ENCODE measurements at regions not wholly inside any gene's neighbourhood (a gene's known extent, or its start where the extent isn't known, plus 50 kb on each side); places are given as distances from the start of the nearest gene placed in this dataset.
A peak's percentile ranks its signal among the peaks of the same experiment; 100 is the strongest.
"Not testable (repeated sequence)": the region's sequence is repeated elsewhere in the genome, so short reads cannot be mapped to it uniquely, and the experiment has no call there.

DNA sequence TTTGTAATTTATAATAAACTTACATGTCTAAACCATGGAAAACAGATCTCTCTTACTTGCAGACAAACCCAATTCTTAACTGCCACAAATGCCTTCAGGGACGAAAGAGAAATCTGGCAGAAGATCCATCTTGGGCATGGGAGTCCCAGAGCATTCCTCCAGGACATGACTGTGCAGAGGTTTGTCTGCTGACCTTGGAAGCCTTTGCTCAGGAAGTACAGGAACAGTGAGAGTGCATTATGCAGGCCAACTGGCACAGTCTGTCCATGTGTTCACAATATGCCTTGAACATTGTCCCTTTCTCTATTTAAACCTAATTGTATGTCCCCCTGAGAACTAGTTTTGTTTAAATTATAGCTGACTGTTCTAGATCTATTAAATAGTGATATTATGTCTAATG, 467.1 kb downstream of the ATP23 start:
- DNase-seq: no peak

DNA sequence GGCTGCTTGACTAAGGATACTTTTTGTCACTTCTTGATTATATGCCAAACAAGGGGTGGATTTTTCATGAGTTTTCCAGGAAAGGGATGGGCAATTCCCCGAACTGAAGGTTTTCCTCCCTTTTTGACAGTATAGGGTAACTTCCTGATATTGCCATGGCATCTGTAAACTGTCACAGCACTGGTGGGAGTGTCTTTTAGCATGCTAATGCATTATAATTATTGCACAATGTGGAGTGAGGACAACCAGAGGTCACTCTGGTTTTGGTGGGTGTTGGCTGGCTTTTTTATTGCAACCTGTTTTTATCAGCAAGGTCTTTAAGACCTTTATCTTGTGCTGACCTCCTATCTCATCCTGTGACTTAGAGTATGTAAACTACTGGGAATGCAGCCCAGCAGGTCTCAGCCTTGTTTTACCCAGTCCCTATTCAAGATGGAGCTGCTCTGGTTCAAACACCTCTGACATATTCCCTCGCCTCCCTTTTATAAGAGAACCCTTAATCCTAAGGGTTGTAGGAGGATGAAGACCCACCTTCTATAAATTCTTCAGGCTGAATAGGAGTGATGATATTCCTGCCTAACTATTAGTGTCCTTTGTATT, 471.2 kb downstream of the ATP23 start:
- Mint-ChIP-seq H3K27me3 (peaks cover 4% of the 10 kb centered on the region), H3K27ac (no peak overlapping the region), H3K36me3 (ENCODE audit: low read depth) (no peaks in the 10 kb centered on the region), H3K4me1 (no peaks in the 10 kb centered on the region), H3K4me3 (no peak overlapping the region), H3K9me3 (no peaks in the 10 kb centered on the region)
- no peak for DNase-seq
- ATAC-seq: no peak

More for the DNA sequence above, 467.1 kb downstream of the ATP23 start:
- Mint-ChIP-seq H3K9me3 (peaks cover 4% of the 10 kb centered on the region), H3K4me3 (no peak overlapping the region), H3K27me3 (peaks cover 5% of the 10 kb centered on the region), H3K4me1 (no peaks in the 10 kb centered on the region), H3K27ac (no peak overlapping the region), H3K36me3 (ENCODE audit: low read depth) (no peaks in the 10 kb centered on the region)
- no peak for ATAC-seq

DNA sequence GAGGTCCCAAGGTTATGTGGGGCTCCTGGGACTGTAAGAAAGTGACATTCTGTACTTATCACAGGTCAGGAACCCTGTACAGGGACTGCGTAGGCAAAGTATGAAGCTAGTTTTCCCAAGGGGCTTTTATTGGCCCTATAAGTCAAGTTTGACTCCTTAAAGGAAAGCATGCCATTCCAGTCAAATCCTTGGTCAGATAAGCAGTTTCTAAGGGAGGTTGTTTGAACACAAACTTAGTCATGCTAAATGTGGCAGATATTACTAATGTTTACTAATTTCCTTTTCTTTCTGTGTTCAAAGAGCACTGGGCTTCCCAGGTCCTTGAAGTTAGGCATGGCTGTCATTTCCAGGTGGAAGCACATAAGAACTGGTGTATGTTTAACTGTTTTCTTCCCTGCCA, 472.4 kb downstream of the ATP23 start:
- Mint-ChIP-seq H3K4me3 (no peak overlapping the region), H3K4me1 (no peaks in the 10 kb centered on the region), H3K27me3 (peaks cover 6% of the 10 kb centered on the region), H3K9me3 (no peaks in the 10 kb centered on the region), H3K27ac (no peak overlapping the region), H3K36me3 (ENCODE audit: low read depth) (no peaks in the 10 kb centered on the region)
- ATAC-seq (no peak), DNase-seq (no peak)

DNA sequence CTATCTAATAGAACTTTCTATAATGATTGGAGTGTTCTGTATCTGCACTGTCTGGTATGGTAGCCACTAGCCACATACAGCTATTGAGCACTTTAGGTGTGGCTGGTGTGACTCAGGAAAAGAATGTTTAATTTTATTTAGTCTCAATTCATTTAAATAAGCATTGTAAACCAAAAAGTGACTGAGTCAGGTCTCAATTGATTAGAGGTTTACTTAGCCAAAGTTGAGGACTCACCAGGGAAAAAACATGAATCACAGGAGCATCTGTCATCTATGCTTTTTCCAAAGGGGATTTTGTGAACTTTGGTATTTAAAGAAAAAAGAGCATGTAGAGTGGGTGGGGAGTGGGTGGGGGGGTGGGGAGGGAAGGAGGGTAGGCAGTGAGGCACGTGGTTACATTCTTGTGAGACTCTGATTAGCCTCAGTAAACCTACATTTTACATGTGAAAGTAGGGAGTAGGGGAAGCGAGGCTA, 473.1 kb downstream of the ATP23 start:
- no peak for ATAC-seq
- H3K9me3 Mint-ChIP-seq: no peaks in the 10 kb centered on the region
- H3K4me3 Mint-ChIP-seq: no peak overlapping the region
- H3K36me3 Mint-ChIP-seq (ENCODE audit: low read depth): no peaks in the 10 kb centered on the region
- H3K4me1 Mint-ChIP-seq: no peaks in the 10 kb centered on the region
- DNase-seq: no peak
- no peak overlapping the region for H3K27ac Mint-ChIP-seq
- peaks cover 6% of the 10 kb centered on the region for H3K27me3 Mint-ChIP-seq

DNA sequence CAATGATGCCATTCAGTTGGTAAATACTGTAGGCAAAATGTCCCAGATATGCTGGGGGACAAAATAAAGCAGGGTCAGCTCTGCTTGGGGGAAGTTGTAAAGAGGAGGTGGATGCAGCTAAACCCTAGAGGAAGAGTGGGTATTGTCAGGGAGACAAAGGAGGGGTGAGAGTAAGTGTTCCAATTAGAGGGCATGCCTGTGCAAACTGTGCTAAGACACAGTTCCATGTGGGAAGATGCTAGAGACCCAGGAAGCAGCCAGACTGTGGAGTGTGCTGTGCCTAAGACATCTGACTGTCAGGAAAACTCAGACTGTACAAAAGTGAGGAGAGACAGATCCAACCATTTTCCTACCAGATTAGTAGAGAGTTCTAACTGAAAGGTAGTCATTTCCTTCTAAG, 474.3 kb downstream of the ATP23 start:
- H3K27ac Mint-ChIP-seq: no peak overlapping the region
- no peaks in the 10 kb centered on the region for H3K4me1 Mint-ChIP-seq
- H3K36me3 Mint-ChIP-seq (ENCODE audit: low read depth): no peaks in the 10 kb centered on the region
- peaks cover 6% of the 10 kb centered on the region for H3K27me3 Mint-ChIP-seq
- ATAC-seq (no peak), DNase-seq (no peak)
- H3K4me3 Mint-ChIP-seq: no peak overlapping the region
- H3K9me3 Mint-ChIP-seq: no peaks in the 10 kb centered on the region

DNA sequence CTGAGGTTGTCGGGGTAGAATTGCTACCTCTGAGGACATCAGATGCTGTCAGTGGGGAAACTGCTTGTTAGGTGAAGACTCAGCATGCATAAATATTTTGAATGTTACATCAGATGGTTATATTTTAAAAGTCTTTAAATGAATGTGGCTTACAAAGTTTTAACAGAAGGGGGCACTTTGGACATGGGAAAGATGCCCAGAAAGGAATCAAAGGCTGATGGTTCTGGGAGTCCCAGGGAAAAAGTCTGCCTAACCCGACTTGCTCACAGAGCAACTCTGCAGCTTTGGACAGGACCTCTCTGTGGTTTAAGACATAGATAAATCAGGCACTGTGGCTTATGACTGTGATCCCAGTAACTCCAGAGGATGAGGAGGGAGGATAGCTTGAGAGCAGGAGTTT, 474.9 kb downstream of the ATP23 start:
- no peak overlapping the region for H3K4me3 Mint-ChIP-seq
- DNase-seq: no peak
- H3K9me3 Mint-ChIP-seq: no peaks in the 10 kb centered on the region
- no peak for ATAC-seq
- no peaks in the 10 kb centered on the region for H3K4me1 Mint-ChIP-seq
- H3K27me3 Mint-ChIP-seq: peaks cover 4% of the 10 kb centered on the region
- H3K27ac Mint-ChIP-seq: no peak overlapping the region
- no peaks in the 10 kb centered on the region for H3K36me3 Mint-ChIP-seq (ENCODE audit: low read depth)

DNA sequence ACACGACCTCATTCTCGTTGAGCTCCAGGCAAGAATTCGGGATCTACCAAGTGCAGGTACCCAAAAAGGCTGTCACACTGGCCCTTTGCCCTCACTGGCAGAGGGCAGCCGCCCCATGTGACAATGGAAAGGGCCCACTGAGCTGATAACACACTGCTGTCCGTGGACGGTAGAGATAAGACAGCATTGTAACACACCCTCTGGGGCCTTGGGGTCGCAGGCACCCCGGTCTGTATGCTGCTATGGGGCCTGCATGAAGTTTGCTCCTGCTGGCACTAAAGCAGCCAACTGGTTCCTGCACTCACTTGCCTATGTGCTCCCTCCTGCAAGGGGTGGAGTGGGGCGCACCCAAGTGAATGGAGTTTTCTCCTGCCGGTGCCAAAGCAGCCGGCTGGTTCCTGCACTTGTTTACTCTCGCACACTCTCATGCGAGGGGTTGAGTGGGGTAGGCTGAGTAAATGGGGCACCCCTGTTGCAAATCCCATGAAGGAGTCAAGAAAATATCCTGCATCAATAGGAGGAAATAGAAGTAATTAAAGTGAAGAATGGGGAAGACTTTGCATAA, 477.9 kb downstream of the ATP23 start:
- no peaks in the 10 kb centered on the region for H3K4me1 Mint-ChIP-seq
- DNase-seq (no peak), ATAC-seq (no peak)
- H3K4me3 Mint-ChIP-seq: no peak overlapping the region
- peaks cover 6% of the 10 kb centered on the region for H3K27me3 Mint-ChIP-seq
- no peaks in the 10 kb centered on the region for H3K36me3 Mint-ChIP-seq (ENCODE audit: low read depth)
- no peaks in the 10 kb centered on the region for H3K9me3 Mint-ChIP-seq
- H3K27ac Mint-ChIP-seq: no peak overlapping the region

DNA sequence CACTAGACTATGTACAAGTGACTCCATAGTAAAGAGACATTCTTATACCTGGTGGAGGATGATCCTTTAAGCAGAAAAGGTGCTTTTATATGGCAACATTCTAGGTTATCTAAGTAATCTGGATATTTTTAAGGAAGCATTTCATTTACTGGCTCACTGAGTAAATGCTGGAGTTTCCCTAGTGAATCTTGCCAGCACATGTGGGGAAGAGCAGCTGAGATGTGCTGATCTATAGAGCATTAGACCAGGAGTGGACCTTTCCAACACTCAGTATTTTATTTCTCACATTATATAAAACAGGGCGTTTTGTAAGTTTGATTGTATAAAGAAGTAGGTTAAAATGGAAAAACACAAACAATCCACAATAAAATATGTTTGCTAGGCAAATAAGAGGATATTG, 478.5 kb downstream of the ATP23 start:
- DNase-seq (no peak), ATAC-seq (no peak)
- H3K4me1 Mint-ChIP-seq: peaks cover 4% of the 10 kb centered on the region
- no peaks in the 10 kb centered on the region for H3K36me3 Mint-ChIP-seq (ENCODE audit: low read depth)
- no peak overlapping the region for H3K27ac Mint-ChIP-seq
- peaks cover 6% of the 10 kb centered on the region for H3K27me3 Mint-ChIP-seq
- H3K9me3 Mint-ChIP-seq: no peaks in the 10 kb centered on the region
- H3K4me3 Mint-ChIP-seq: no peak overlapping the region

DNA sequence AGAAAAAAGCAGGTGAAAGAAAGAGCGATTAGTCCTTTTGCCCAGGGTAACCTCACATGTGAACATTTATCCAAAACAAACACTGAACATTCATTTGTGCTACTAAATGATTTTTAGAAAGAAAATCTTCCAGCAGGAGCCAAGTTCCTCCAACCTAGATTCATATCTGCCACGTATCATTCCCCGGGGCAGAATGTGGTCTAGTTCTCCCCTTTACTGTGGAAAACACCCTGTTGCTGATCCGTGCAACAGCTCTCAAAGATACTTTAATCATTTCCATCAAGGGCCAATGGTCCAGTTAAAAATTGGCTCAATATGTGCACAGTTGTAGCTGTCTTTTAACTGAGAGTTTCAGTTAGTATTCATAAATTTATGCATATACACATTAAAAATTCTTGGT, 479.1 kb downstream of the ATP23 start:
- H3K27ac Mint-ChIP-seq: no peak overlapping the region
- DNase-seq: no peak

DNA sequence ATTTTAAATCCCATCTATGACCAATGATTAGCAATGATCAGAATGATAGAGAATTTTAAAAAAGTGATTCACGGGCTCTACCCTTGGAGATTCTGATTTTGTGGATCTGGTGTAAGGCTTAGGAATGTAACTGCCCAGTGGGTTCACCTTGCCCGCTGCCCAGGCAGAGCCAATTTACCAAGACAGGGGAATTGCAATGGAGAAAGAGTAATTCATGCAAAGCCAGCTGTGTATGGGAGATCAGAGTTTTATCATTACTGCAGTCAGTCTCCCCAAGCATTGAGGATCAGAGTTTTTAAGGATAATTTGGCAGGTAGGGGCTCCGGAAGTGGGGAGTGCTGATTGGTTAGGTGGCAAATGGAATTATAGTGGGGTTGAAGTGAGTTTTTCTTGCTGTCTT, 480.6 kb downstream of the ATP23 start:
- H3K36me3 Mint-ChIP-seq (ENCODE audit: low read depth): no peaks in the 10 kb centered on the region
- H3K4me1 Mint-ChIP-seq: peaks cover 15% of the 10 kb centered on the region
- DNase-seq: no peak
- no peaks in the 10 kb centered on the region for H3K9me3 Mint-ChIP-seq
- peaks cover 12% of the 10 kb centered on the region for H3K27me3 Mint-ChIP-seq
- H3K27ac Mint-ChIP-seq: no peak overlapping the region
- no peak for ATAC-seq
- no peak overlapping the region for H3K4me3 Mint-ChIP-seq

More for the DNA sequence above, 479.1 kb downstream of the ATP23 start:
- Mint-ChIP-seq H3K27me3 (peaks cover 6% of the 10 kb centered on the region), H3K36me3 (ENCODE audit: low read depth) (no peaks in the 10 kb centered on the region), H3K4me1 (peaks cover 10% of the 10 kb centered on the region), H3K4me3 (no peak overlapping the region), H3K9me3 (no peaks in the 10 kb centered on the region)
- ATAC-seq: no peak

DNA sequence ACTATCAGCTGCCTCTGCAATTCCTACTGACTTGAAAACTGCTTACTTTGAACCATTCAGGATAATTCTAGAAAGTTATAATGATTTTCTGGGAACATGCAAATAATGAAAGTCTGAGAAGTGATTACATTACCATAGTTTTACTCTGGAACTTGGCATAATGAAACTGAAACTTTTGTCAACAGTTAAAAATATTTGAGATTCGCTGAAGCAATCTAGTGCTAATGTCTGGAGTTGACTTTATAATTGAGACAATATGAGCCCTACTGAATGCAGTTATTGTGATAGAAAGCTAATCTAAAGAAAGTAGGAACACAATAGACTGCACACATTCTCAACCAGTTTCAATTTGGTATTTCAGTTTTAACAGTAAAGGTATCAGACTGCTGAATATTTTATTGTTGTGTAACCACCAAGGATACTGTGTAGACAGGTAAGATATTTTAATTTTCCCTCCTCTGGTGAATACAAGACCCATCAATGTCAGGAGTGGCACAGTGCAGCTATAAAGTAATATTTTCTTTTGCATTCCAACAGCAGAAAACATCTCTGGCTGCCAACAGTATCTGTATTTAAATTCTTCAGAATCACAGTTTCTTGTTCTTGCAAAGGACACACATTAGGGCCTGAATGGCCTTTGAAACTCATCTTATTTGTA, 483.5 kb downstream of the ATP23 start:
- ATAC-seq (no peak), DNase-seq (no peak)
- H3K4me3 Mint-ChIP-seq: no peak overlapping the region
- H3K9me3 Mint-ChIP-seq: no peaks in the 10 kb centered on the region
- H3K36me3 Mint-ChIP-seq (ENCODE audit: low read depth): no peaks in the 10 kb centered on the region
- H3K27me3 Mint-ChIP-seq: peaks cover 12% of the 10 kb centered on the region
- H3K4me1 Mint-ChIP-seq: peaks cover 15% of the 10 kb centered on the region
- H3K27ac Mint-ChIP-seq: no peak overlapping the region

DNA sequence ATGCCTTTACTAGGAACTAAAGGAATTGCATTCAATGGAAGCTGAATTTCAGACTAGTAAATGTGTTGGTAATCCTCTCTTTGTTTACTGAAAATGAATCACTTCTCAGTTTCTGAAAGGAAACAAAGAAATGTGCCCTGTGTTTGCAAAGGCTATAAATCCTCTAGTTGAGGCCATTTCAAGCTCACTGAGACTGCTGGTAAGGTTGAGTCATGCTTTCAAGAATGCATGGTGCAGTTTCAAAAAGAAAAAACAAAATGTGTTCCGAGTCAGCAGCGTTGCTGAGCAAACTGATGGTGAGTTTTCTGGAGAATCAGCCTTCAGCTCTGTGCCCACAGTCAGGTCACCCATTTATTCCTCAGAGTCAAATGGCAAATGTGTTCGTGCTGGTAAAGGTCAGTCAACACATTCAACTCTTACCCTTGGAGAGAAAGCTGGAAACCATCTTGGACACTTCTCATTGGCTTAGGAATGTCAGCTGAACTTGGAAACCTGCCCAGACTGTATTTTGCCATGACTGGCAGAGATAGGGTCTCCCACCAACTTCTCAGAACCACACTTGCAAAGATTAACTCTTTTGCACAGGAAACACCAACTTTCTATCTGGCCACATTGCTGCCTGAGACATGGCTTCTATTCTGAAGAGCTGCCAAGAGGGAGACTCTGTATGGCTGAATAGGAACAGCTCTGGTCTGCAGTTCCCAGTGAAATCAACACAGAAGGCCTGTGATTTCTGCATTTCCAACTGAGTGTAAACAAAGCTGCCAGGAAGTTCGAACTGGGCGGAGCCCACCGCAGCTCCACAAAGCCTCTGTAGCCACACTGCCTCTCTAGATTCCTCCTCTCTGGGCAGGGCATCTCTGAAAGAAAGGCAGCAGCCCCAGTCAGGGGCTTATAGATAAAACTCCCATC, 484.4 kb downstream of the ATP23 start:
- no peak overlapping the region for H3K4me3 Mint-ChIP-seq
- peaks cover 15% of the 10 kb centered on the region for H3K4me1 Mint-ChIP-seq
- no peak for DNase-seq
- no peaks in the 10 kb centered on the region for H3K9me3 Mint-ChIP-seq
- H3K27ac Mint-ChIP-seq: peak overlapping the region; percentile 21
- H3K27me3 Mint-ChIP-seq: peaks cover 12% of the 10 kb centered on the region
- peak; percentile 87 for ATAC-seq
- no peaks in the 10 kb centered on the region for H3K36me3 Mint-ChIP-seq (ENCODE audit: low read depth)

DNA sequence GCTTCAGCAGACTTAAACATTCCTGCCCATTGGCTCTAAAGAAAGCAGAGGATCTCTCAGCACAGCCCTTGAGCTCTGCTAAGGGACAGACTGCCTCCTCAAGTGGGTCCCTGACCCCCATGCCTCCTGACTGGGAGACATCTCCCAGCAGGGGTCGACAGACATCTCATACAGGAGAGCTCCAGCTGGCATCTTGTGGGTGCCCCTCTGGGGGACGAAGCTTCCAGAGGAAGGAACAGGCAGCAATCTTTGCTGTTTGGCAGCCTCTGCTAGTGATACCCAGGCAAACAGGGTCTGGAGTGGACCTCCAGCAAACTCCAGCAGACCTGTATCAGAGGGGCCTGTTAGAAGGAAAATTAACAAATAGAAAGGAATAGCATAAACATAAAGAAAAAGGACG, 485.1 kb downstream of the ATP23 start:
- ATAC-seq, H3K4me3 Mint-ChIP-seq, H3K27ac Mint-ChIP-seq: not testable (repeated sequence)

DNA sequence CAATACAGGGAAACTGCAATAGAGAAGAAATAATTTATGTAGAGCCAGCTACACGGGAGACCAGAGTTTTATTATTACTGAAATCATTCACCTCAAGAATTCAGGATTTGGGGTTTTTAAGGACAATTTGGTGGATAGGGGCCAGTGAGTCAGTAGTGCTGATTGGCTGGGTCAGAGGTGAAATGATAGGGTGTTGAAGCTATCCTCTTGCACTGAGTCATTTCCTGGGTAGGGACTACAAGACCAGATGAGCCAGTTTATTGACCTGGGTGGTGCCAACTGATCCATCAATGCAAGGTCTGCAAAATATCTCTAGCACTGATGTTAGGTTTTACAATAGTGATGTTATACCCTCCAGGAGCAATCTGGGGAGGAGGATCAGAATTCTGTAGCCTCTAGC, 486.3 kb downstream of the LRIG3 start:
- Mint-ChIP-seq H3K9me3 (no peaks in the 10 kb centered on the region), H3K36me3 (ENCODE audit: low read depth) (no peaks in the 10 kb centered on the region), H3K27ac (no peak overlapping the region), H3K4me3 (no peak overlapping the region), H3K4me1 (no peaks in the 10 kb centered on the region), H3K27me3 (no peaks in the 10 kb centered on the region)
- ATAC-seq: no peak
- DNase-seq: no peak

More for the DNA sequence above, 485.1 kb downstream of the ATP23 start:
- Mint-ChIP-seq H3K4me1 (peaks cover 15% of the 10 kb centered on the region), H3K27me3 (peaks cover 12% of the 10 kb centered on the region)
- H3K36me3 Mint-ChIP-seq (ENCODE audit: low read depth); DNase-seq; H3K9me3 Mint-ChIP-seq: not testable (repeated sequence)

Data from activated naive CD8-positive, alpha-beta T cell treated with anti-CD3 and anti-CD28 coated beads, Interleukin-2, amount 50 U/mL, for 24 hours (primary cell).